K562 (cell line): ENCODE measurements at regions not wholly inside any gene's neighbourhood (a gene's known extent, or its start where the extent isn't known, plus 50 kb on each side); places are given as distances from the start of the nearest gene placed in this dataset.

Experiments
- ELF4 ChIP-seq: fragments of 450-650 bp; formaldehyde crosslinking; IDR thresholded peaks from 2 replicates; pipeline ENCODE4 v1.4.0; 2022; ENCODE audit warnings: missing genetic modification characterization
- FOXA3 ChIP-seq, 2 experiments: fragments of 450-650 bp in 1 of 2; sonication (generic) in 1 of 2; formaldehyde crosslinking; IDR thresholded peaks in 1 of 2; conservative IDR thresholded peaks in 1 of 2; 2 replicates each; pipeline versions ENCODE4 v1.4.0 to v1.8.0; 2020 to 2022; ENCODE audit warnings: mild to moderate bottlenecking in 2 of 2, missing genetic modification reagents in 1 of 2
- MEF2A ChIP-seq: IDR thresholded peaks from 2 replicates; pipeline ENCODE4 v1.6.1; 2011; ENCODE audit warnings: low read depth, mild to moderate bottlenecking, low read length, moderate library complexity; ENCODE audit not compliant: control insufficient read depth
- NBN ChIP-seq: fragments of 450-650 bp; IDR thresholded peaks from 2 replicates; pipeline ENCODE4 v1.6.1; 2016; ENCODE audit warnings: low read depth, mild to moderate bottlenecking
- NRF1 ChIP-seq, 2 experiments: fragments of 450-650 bp; IDR thresholded peaks in 1 of 2; conservative IDR thresholded peaks in 1 of 2; 2 replicates each; pipeline ENCODE4 v1.6.1; 2014; ENCODE audit warnings: mild to moderate bottlenecking in 2 of 2
- PURB ChIP-seq: sonication (generic); formaldehyde crosslinking; IDR thresholded peaks from 2 replicates; pipeline ENCODE4 v1.9.0; 2021; ENCODE audit warnings: low read depth, mild to moderate bottlenecking, missing genetic modification reagents
- RNF2 ChIP-seq: sonication (generic); IDR thresholded peaks from 2 replicates; pipeline ENCODE4 v1.6.1; 2016
- ZFP30 ChIP-seq: fragments of 250-450 bp; sonication (Bioruptor Pico); IDR thresholded peaks from 2 replicates; pipeline ENCODE4 v1.8.0; 2022; ENCODE audit warnings: moderate library complexity, mild to moderate bottlenecking, inconsistent platforms, borderline replicate concordance
- ZFX ChIP-seq: sonication (generic); formaldehyde crosslinking; IDR thresholded peaks from 2 replicates; pipeline ENCODE4 v1.8.0; 2022; ENCODE audit warnings: mild to moderate bottlenecking, missing genetic modification reagents, moderate library complexity
- ZNF121 ChIP-seq: sonication (generic); formaldehyde crosslinking; conservative IDR thresholded peaks from 2 replicates; pipeline ENCODE4 v1.8.0; 2022; ENCODE audit warnings: missing genetic modification reagents
- ZNF263 ChIP-seq: sonication (generic); formaldehyde crosslinking; IDR thresholded peaks from 2 replicates; pipeline ENCODE4 v1.8.0; 2022; ENCODE audit warnings: mild to moderate bottlenecking, missing genetic modification reagents, borderline replicate concordance
- ZNF707 ChIP-seq: fragments of 250-450 bp; sonication (Bioruptor Pico); conservative IDR thresholded peaks from 2 replicates; pipeline ENCODE4 v1.8.0; 2022; ENCODE audit warnings: inconsistent platforms, mild to moderate bottlenecking, moderate library complexity
- TF ChIP-seq, protein P1 (sequence below), 3 experiments: IDR thresholded peaks in 2 of 3; conservative IDR thresholded peaks in 1 of 3; 2 replicates each; pipeline ENCODE4 v1.5.1; 2011 to 2012; ENCODE audit warnings: low read length in 3 of 3, mild to moderate bottlenecking in 3 of 3, control low read depth in 2 of 3, improper control_type of control experiment in 1 of 3, inconsistent platforms in 1 of 3, low read depth in 1 of 3, mixed read lengths in 1 of 3, moderate library complexity in 1 of 3; ENCODE audit not compliant: insufficient read depth in 2 of 3
- TF ChIP-seq, protein P2 (sequence below): sonication (generic); formaldehyde crosslinking; IDR thresholded peaks from 2 replicates; pipeline ENCODE4 v1.8.0; 2022; ENCODE audit warnings: mild to moderate bottlenecking, missing genetic modification reagents, borderline replicate concordance

- TF ChIP-seq ZNF121 (CRISPR knock-in tag) (no peak), ELF4 (CRISPR knock-in tag) (no peak), MEF2A (no peak), FOXA3 (CRISPR knock-in tag; conservative IDR thresholded peaks at IDR 0.05 in 1 of 2, IDR thresholded peaks at IDR 0.05 in 1 of 2) (no peak), NRF1 (conservative IDR thresholded peaks at IDR 0.05 in 1 of 2, IDR thresholded peaks at IDR 0.05 in 1 of 2) (no peak), RNF2 (no peak), ZFX (no peak), ZNF263 (CRISPR knock-in tag) (no peak), ZNF707 (CRISPR knock-in tag) (no peak), NBN (no peak), PURB (no peak), ZFP30 (CRISPR knock-in tag) (no peak)
- TF ChIP-seq, protein P1, sequence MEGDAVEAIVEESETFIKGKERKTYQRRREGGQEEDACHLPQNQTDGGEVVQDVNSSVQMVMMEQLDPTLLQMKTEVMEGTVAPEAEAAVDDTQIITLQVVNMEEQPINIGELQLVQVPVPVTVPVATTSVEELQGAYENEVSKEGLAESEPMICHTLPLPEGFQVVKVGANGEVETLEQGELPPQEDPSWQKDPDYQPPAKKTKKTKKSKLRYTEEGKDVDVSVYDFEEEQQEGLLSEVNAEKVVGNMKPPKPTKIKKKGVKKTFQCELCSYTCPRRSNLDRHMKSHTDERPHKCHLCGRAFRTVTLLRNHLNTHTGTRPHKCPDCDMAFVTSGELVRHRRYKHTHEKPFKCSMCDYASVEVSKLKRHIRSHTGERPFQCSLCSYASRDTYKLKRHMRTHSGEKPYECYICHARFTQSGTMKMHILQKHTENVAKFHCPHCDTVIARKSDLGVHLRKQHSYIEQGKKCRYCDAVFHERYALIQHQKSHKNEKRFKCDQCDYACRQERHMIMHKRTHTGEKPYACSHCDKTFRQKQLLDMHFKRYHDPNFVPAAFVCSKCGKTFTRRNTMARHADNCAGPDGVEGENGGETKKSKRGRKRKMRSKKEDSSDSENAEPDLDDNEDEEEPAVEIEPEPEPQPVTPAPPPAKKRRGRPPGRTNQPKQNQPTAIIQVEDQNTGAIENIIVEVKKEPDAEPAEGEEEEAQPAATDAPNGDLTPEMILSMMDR (IDR thresholded peaks at IDR 0.05 in 2 of 3, conservative IDR thresholded peaks at IDR 0.05 in 1 of 3; ENCODE audit: insufficient read depth in 2 of 3, low read depth in 1 of 3, low read length in 3 of 3): no peak
- TF ChIP-seq, protein P2, sequence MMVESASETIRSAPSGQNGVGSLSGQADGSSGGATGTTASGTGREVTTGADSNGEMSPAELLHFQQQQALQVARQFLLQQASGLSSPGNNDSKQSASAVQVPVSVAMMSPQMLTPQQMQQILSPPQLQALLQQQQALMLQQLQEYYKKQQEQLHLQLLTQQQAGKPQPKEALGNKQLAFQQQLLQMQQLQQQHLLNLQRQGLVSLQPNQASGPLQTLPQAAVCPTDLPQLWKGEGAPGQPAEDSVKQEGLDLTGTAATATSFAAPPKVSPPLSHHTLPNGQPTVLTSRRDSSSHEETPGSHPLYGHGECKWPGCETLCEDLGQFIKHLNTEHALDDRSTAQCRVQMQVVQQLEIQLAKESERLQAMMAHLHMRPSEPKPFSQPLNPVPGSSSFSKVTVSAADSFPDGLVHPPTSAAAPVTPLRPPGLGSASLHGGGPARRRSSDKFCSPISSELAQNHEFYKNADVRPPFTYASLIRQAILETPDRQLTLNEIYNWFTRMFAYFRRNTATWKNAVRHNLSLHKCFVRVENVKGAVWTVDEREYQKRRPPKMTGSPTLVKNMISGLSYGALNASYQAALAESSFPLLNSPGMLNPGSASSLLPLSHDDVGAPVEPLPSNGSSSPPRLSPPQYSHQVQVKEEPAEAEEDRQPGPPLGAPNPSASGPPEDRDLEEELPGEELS (CRISPR knock-in tag): no peak
Observed at GRCh38 chr22:27591060-27591459, 210.5 kb downstream of the MN1 start.
